ENCODE measurements at regions not wholly inside any gene's neighbourhood (a gene's known extent, or its start where the extent isn't known, plus 50 kb on each side); places are given as distances from the start of the nearest gene placed in this dataset.

- TF ChIP-seq CTCF (conservative IDR thresholded peaks at IDR 0.05) (no peak), ZFX (IDR thresholded peaks at IDR 0.05) (no peak)
- no peak overlapping the region for H3K27ac ChIP-seq
Observed at GRCh38 chr2:149873936-149874335, 286.4 kb upstream of the MMADHC start.

- TF ChIP-seq ZFX (IDR thresholded peaks at IDR 0.05): no peak
- TF ChIP-seq CTCF (conservative IDR thresholded peaks at IDR 0.05): no peak
- H3K27ac ChIP-seq: no peak overlapping the region
Observed at GRCh38 chr2:149872638-149873150, 285.1 kb upstream of the MMADHC start.

- TF ChIP-seq CTCF (conservative IDR thresholded peaks at IDR 0.05) (no peak), ZFX (IDR thresholded peaks at IDR 0.05) (no peak)
Observed at GRCh38 chr2:149872041-149872440, 284.5 kb upstream of the MMADHC start.

GRCh38 chr2:149871091-149871885 is 283.7 kb upstream of the MMADHC start:
- TF ChIP-seq ZFX (IDR thresholded peaks at IDR 0.05) (no peak), CTCF (conservative IDR thresholded peaks at IDR 0.05) (no peak)

More at GRCh38 chr2:149872041-149872440, 284.5 kb upstream of the MMADHC start:
- H3K27ac ChIP-seq: no peak overlapping the region

GRCh38 chr2:149863227-149863626 is 275.7 kb upstream of the MMADHC start:
- TF ChIP-seq ZFX (IDR thresholded peaks at IDR 0.05) (no peak), CTCF (conservative IDR thresholded peaks at IDR 0.05) (no peak)
- H3K27ac ChIP-seq: no peak overlapping the region

More at GRCh38 chr2:149871091-149871885, 283.7 kb upstream of the MMADHC start:
- H3K27ac ChIP-seq: no peak overlapping the region

GRCh38 chr2:149861034-149861433 is 273.5 kb upstream of the MMADHC start:
- no peak overlapping the region for H3K27ac ChIP-seq
- no peak for TF ChIP-seq CTCF (conservative IDR thresholded peaks at IDR 0.05)

- TF ChIP-seq ZFX (IDR thresholded peaks at IDR 0.05): no peak
- TF ChIP-seq CTCF (conservative IDR thresholded peaks at IDR 0.05): no peak
- no peak overlapping the region for H3K27ac ChIP-seq
Observed at GRCh38 chr2:149860276-149860921, 272.8 kb upstream of the MMADHC start.

Measured in C4-2B (cell line).